ENCODE measurements at regions not wholly inside any gene's neighbourhood (a gene's known extent, or its start where the extent isn't known, plus 50 kb on each side); places are given as distances from the start of the nearest gene placed in this dataset.
A peak's percentile ranks its signal among the peaks of the same experiment; 100 is the strongest.

DNA sequence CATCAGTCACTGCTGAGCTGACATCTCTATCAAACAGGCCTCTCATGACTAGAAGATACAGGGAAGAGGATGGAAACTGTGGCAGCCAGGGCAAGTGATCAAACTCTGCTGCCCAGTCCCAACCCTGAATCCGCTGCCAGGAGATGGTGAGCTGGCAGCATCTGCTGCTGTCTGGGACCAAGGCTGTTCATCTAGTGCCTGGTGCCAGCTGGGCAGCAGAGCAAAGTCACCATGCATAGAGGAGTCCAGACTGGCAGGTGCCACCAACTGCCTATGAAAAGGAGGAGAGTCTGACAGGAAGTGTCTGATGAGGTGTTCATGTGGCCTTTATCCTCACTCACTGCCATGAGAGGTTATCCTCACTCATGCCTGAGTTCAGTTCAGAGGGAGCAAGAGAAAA, 518.9 kb downstream of the MID1IP1 start:
- Mint-ChIP-seq H3K36me3 (peaks cover 2% of the 10 kb centered on the region), H3K9me3 (peaks cover 2% of the 10 kb centered on the region), H3K4me1 (peaks cover 4% of the 10 kb centered on the region), H3K27ac (peak overlapping the region; percentile 25), H3K27me3 (no peaks in the 10 kb centered on the region), H3K4me3 (no peak overlapping the region)
- no peak for ATAC-seq (ENCODE audit: low read depth)
- POLR2A ChIA-PET = no interaction called here
- no peak for DNase-seq

DNA sequence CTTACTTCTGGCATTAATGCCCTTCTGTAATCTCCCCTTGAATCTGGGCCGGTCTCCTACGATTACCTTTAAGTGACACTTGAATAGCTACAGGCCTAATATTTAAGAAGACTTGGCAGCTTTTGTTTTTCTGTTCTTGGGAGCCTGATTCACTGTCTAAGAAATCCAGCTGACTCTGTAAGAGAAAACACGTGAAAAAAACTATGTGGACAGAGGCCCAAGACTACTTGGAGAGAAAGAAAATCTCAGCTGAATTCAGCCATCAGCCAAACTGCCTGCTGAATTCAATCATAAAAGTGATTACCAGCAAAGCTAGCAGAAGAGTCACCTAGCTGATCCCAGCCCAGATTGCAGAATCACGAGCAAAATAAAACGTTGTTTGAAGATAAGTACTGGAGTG, 521.2 kb downstream of the MID1IP1 start:
- no peaks in the 10 kb centered on the region for H3K36me3 Mint-ChIP-seq
- ATAC-seq (ENCODE audit: low read depth) = no peak
- no peak overlapping the region for H3K27ac Mint-ChIP-seq
- H3K4me3 Mint-ChIP-seq = no peak overlapping the region
- H3K27me3 Mint-ChIP-seq = no peaks in the 10 kb centered on the region
- H3K9me3 Mint-ChIP-seq = no peaks in the 10 kb centered on the region
- POLR2A ChIA-PET = no interaction called here
- DNase-seq = no peak
- peaks cover 5% of the 10 kb centered on the region for H3K4me1 Mint-ChIP-seq

DNA sequence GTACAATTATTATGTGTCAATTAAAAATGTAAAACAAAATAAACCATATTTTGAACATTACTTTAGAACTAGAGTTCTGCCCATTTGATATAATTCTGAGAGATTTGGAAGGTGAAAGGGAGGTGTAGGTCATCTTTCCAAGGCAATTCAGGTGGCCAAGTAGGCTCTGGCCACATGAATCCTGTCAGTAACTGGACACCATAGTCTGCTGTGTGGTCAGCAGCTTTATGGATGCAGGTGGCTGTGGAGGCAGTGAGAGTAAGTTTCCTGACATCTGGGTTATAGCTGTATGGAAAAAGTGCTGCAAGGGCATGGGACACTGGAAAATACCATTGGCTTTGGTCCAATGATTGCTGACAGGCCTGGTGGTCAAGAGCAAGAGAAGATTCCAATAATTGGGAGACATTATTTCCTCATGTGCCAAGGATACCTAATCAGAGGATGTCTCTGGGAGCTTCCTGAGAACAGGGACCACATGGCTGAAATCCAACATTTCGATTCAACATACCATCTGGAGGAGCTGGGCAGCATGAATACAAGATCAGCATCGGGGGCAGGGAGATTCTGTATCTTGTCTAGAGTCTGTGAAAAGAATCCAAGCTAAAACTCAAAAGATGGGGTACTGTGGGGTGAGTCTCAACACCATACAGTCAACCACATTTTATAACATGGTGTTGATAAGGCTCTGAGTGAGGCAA, 523.1 kb downstream of the MID1IP1 start:
- peaks cover 8% of the 10 kb centered on the region for H3K4me1 Mint-ChIP-seq
- no peaks in the 10 kb centered on the region for H3K36me3 Mint-ChIP-seq
- no peak overlapping the region for H3K4me3 Mint-ChIP-seq
- H3K27me3 Mint-ChIP-seq = no peaks in the 10 kb centered on the region
- no peak for DNase-seq
- no peak for ATAC-seq (ENCODE audit: low read depth)
- no peak overlapping the region for H3K27ac Mint-ChIP-seq
- POLR2A ChIA-PET = no interaction called here
- H3K9me3 Mint-ChIP-seq = no peaks in the 10 kb centered on the region

DNA sequence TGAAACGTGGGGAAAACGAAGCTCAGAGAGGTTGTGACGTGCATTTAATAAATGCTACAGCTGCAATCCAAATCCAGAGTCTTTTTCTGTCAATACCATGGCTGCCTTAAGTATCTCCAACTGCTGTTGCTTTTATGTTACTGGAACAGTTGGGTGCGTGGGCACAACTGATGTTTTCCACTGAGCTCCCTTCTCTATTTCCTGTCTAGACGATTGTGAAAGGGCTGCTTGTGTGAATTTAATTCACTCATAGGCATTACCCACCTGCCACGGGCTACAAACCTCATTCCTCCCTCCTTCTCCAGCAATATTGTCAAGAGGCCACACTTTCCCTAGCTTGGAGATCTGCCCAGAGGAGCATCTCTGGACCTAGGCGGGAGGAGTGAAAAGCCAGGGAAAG, 526.0 kb downstream of the MID1IP1 start:
- DNase-seq = no peak
- Mint-ChIP-seq H3K36me3 (no peaks in the 10 kb centered on the region), H3K4me3 (no peak overlapping the region), H3K4me1 (peaks cover 13% of the 10 kb centered on the region), H3K27me3 (no peaks in the 10 kb centered on the region), H3K27ac (no peak overlapping the region), H3K9me3 (no peaks in the 10 kb centered on the region)
- no peak for ATAC-seq (ENCODE audit: low read depth)
- POLR2A ChIA-PET = no interaction called here

DNA sequence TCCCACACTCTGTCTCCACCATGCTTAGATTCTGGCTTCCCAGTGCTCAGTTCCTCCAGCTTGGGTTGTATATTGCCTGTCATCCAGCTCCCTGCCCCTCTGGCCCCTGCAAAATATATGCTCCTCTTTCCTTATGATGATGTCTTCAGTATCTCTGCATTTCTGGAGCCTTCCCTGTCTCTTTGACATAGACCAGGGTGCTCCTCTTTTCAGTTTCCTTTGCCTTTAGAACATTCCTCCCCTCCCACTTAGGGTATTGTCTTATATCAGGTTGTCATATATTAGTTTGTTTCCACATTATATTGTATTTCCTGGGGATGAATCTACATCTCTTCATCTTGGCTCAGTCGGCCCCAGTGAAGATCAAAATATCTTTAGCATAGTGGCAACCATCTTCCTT, 526.4 kb downstream of the MID1IP1 start:
- H3K36me3 Mint-ChIP-seq = no peaks in the 10 kb centered on the region
- ATAC-seq (ENCODE audit: low read depth) = no peak
- DNase-seq = no peak
- H3K27me3 Mint-ChIP-seq = no peaks in the 10 kb centered on the region
- no peaks in the 10 kb centered on the region for H3K9me3 Mint-ChIP-seq
- POLR2A ChIA-PET = no interaction called here
- H3K4me3 Mint-ChIP-seq = no peak overlapping the region
- no peak overlapping the region for H3K27ac Mint-ChIP-seq
- H3K4me1 Mint-ChIP-seq = peaks cover 13% of the 10 kb centered on the region

DNA sequence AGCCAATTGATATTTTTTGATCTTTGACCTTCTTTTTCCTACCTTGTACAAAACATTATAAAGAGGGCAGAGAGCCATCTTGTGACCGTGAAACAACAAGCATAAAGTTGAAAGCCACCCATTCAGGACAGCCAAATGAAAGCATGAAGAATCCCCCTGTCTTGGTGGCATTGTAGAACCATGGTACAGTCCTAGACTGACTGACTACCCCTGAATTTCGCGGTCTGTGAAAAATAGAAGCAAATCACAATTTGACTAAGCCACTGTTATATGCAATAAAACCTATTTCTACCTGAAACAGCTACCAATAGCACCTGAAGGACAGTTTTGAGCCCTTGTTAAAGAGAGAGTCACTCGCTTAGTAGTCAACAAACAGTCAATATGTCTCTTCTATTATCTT, 527.4 kb downstream of the MID1IP1 start:
- peaks cover 13% of the 10 kb centered on the region for H3K4me1 Mint-ChIP-seq
- no peaks in the 10 kb centered on the region for H3K27me3 Mint-ChIP-seq
- H3K4me3 Mint-ChIP-seq = no peak overlapping the region
- no peaks in the 10 kb centered on the region for H3K9me3 Mint-ChIP-seq
- no peaks in the 10 kb centered on the region for H3K36me3 Mint-ChIP-seq
- H3K27ac Mint-ChIP-seq = no peak overlapping the region
- POLR2A ChIA-PET = no interaction called here
- DNase-seq = no peak
- no peak for ATAC-seq (ENCODE audit: low read depth)

DNA sequence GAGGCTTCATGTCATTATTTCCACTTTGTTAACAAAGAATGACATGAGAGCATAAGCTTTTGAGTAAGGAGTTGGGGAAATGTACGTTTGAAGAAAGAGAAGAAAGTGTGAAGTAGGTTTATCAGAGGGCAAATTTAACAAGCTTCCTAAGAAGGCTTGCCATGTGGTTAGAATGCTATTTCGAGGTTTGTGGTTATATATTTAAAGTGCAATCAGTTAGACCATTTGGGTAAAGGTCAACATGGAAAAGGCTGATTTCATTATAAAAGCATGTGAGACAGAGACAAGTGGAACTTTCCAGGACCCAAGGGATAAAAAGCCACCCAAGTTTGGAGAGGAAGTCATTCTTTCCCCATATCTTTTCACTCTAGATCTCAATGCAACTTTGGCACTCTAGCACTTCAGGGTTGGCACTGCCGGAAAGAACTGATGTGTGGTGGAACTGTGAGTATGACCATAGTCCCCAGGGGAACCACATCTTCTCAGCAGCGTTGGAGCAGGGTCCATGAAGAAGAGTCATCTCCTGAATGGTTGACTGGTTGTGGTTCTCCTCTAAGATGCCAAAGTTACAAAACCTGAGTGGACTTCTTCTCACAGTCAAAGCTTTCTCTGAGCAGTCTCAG, 529.9 kb downstream of the MID1IP1 start:
- POLR2A ChIA-PET = no interaction called here

DNA sequence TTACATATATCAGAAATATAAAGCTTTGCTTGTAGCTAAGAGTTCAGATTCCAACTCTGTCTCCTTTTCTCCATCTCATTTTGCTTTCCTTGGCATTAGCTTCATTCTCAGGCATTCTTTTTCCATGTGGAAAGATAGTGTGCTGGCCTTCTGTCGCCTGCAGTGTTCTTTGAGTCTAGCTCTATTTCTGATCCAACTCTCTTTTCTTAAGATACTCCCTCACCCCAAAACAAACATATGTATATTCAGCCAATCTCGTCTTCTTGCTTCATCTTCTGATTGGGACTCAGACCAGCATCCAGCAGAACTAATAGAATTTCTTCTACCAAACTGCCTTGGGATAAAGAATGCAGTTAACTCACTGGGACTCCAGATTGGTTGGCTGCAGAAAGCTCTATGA, 532.2 kb downstream of the MID1IP1 start:
- POLR2A ChIA-PET = no interaction called here
- Mint-ChIP-seq H3K4me1 (peaks cover 23% of the 10 kb centered on the region), H3K36me3 (no peaks in the 10 kb centered on the region), H3K4me3 (no peak overlapping the region), H3K9me3 (no peaks in the 10 kb centered on the region), H3K27ac (no peak overlapping the region), H3K27me3 (no peaks in the 10 kb centered on the region)
- ATAC-seq (ENCODE audit: low read depth) (no peak), DNase-seq (no peak)

More for the DNA sequence above, 529.9 kb downstream of the MID1IP1 start:
- Mint-ChIP-seq H3K36me3 (no peaks in the 10 kb centered on the region), H3K9me3 (no peaks in the 10 kb centered on the region), H3K4me1 (peaks cover 15% of the 10 kb centered on the region), H3K27me3 (no peaks in the 10 kb centered on the region), H3K27ac (peak overlapping the region; percentile 72), H3K4me3 (no peak overlapping the region)
- ATAC-seq (ENCODE audit: low read depth) (peak; percentile 52), DNase-seq (no peak)

DNA sequence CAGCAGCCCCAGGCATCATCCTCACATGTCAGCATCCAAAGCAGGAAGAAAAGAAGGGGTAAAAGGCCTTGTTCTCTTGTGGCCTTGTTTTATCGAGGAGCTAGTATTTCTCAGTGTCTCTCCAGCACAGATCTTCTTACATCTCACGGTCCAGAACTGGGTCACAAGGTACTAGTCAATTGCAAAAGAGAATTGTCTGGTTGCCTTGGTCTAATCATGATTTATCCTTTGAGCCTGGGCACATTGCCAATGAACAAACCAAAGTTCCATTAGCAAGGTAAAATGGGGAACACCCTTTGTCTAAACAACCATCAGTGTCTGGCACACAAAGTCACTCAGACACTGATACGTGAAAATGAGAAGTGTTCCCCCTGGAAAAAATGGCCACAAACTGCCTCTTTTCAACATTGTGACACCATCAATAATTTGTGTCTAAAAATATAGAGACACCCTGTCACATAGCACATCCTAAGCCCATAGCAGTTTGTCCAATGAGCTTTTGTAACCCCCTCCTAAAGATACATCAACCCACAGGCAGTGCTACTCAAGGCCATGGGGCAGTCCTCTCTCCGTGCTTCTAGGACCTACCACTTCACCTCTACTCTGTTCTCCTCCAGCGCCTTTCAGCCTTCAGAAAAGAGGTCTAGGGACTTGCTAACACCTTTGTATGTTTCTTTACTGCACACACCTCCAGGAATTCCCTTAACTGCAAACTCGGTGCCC, 534.4 kb downstream of the MID1IP1 start:
- H3K4me1 Mint-ChIP-seq = peaks cover 19% of the 10 kb centered on the region
- POLR2A ChIA-PET = no interaction called here
- no peaks in the 10 kb centered on the region for H3K27me3 Mint-ChIP-seq
- ATAC-seq (ENCODE audit: low read depth) (no peak), DNase-seq (no peak)
- H3K9me3 Mint-ChIP-seq = no peaks in the 10 kb centered on the region
- H3K36me3 Mint-ChIP-seq = peaks cover 2% of the 10 kb centered on the region
- H3K4me3 Mint-ChIP-seq = no peak overlapping the region
- H3K27ac Mint-ChIP-seq = peak overlapping the region; percentile 45

DNA sequence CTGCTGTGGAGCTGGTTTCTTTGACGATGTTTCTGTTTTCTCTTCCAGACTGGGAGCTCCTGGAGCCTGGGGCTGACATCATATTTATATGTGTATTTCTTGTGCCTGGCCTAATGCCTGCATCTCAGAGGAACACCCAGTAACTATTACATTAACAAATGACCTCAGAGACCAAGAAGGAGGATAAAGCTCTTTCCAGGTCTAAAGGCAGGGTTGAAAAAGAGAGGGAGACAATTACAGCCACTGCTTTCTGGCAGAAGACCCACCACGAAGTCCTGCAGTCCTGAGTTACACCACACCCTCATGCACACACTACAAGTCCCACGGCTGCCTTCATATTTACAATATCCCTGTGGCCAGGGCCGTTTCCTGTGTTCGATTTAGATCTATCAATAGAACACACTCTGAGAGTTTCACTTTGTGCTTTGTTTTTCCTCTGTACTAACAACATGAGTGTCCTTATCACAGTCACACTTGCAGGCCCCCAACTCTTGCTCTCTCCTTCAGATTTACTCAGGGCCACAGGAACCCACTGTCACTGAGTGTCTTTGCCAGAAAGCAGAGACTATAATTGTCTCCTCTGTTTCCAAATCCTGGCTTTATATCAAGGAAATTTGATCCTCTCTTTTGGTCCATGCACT, 535.5 kb downstream of the MID1IP1 start:
- Mint-ChIP-seq H3K27me3 (no peaks in the 10 kb centered on the region), H3K4me3 (peak overlapping the region; percentile 57), H3K27ac (peak overlapping the region; percentile 87), H3K36me3 (peaks cover 2% of the 10 kb centered on the region), H3K4me1 (peaks cover 13% of the 10 kb centered on the region), H3K9me3 (no peaks in the 10 kb centered on the region)
- POLR2A ChIA-PET = no interaction called here
- ATAC-seq (ENCODE audit: low read depth) (peak; percentile 98), DNase-seq (peak; percentile 31)

DNA sequence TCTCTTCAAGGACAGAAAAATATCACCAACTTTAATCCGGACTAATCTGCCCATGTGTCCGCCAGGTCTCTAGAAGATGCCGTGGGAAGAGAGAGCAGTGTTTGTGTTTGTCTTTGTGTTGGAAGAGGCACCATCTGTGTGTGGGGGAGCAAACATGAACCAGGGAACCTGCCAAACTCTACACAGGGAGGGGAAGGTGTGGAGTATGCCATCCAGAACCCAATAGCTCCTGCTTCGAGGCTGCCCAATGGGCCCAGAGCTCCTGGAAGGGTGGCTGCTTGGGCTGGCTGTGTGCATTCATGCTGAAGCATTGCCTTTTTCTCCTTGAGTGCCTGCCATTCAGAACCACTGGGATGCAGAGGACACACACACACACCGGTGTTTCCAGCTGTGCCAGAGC, 536.2 kb downstream of the MID1IP1 start:
- H3K4me1 Mint-ChIP-seq = peaks cover 13% of the 10 kb centered on the region
- H3K4me3 Mint-ChIP-seq = peak overlapping the region; percentile 57
- ATAC-seq (ENCODE audit: low read depth) (no peak), DNase-seq (no peak)
- no peaks in the 10 kb centered on the region for H3K27me3 Mint-ChIP-seq
- peak overlapping the region; percentile 87 for H3K27ac Mint-ChIP-seq
- POLR2A ChIA-PET = no interaction called here
- no peaks in the 10 kb centered on the region for H3K9me3 Mint-ChIP-seq
- H3K36me3 Mint-ChIP-seq = peaks cover 2% of the 10 kb centered on the region

DNA sequence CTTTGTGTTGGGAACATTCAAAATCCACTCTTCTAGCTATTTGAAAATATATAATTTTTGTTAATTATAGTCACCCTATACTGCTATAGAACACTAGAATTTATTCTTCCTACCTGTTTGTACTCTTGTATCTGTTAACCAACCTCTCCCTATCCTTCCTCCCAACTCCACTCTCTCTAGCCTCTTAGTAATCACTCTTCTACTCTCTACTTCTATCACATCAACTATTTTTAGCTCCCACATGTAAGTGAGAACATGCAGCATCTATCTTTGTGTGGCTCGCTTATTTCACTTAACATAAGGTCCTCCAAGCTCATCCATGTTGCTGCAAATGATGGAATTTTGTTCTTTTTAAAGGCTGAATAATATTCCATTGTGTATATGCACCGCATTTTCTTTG, 537.3 kb downstream of the MID1IP1 start:
- Mint-ChIP-seq H3K27ac (no peak overlapping the region), H3K4me1 (peaks cover 13% of the 10 kb centered on the region), H3K36me3 (peaks cover 2% of the 10 kb centered on the region), H3K9me3 (no peaks in the 10 kb centered on the region), H3K4me3 (no peak overlapping the region), H3K27me3 (no peaks in the 10 kb centered on the region)
- DNase-seq (no peak), ATAC-seq (ENCODE audit: low read depth) (no peak)
- POLR2A ChIA-PET = no interaction called here

DNA sequence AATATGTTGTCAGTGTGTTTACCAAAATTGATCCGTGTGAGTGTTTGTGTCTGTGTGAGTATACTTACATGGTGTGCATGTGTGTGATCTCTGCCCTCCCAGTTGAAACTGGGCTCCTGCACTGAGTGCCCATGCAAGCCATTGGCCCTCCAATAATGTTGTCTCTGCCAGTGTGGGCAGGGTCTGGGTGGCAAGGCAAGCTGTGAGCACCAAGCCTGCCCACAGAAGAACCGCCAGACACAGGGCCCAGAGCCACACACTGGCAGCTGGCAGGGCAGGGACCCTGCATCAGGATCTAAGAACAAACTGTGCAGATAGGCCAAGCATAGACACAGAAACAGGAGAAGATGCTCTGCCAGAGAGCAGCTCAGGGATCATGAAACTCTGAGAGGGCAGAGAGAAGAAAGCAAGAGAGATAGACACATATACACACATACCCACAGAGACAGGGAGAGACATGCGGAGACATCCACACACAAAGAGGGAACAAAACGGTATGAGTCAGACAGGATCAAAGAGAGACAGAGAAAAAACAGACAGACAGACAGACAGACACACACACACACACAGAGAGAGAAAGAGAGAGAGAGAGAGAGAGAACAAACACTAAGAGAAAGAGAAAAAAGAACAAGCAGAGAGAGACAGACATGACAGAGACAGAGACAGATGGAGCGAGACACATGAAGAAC, 555.0 kb downstream of the MID1IP1 start:
- Mint-ChIP-seq H3K4me3 (no peak overlapping the region), H3K9me3 (no peaks in the 10 kb centered on the region), H3K27me3 (peaks cover 2% of the 10 kb centered on the region), H3K36me3 (no peaks in the 10 kb centered on the region), H3K27ac (peak overlapping the region; percentile 3), H3K4me1 (peaks cover 4% of the 10 kb centered on the region)
- DNase-seq = no peak
- POLR2A ChIA-PET = no interaction called here
- ATAC-seq (ENCODE audit: low read depth) = no peak
